ACC112 (cell line): ENCODE measurements at regions not wholly inside any gene's neighbourhood (a gene's known extent, or its start where the extent isn't known, plus 50 kb on each side); places are given as distances from the start of the nearest gene placed in this dataset.

ENCODE experiments used
- H2AFZ ChIP-seq: fragments of 200-600 bp; sonication (generic); one replicate; pipeline ENCODE4 v1.6.0; 2017; ENCODE audit warnings: antibody characterized with exemption, low read length; ENCODE audit not compliant: unreplicated experiment
- H3K27ac ChIP-seq: fragments of 200-600 bp; sonication (generic); 2 replicates; pipeline ENCODE4 v1.5.1; 2014; ENCODE audit warnings: low read depth, mild to moderate bottlenecking, antibody characterized with exemption, low read length, moderate library complexity
- H3K27me3 ChIP-seq: fragments of 200-600 bp; sonication (generic); 2 replicates; pipeline ENCODE4 v1.6.1; 2014; ENCODE audit warnings: mild to moderate bottlenecking, antibody characterized with exemption, low read length, moderate library complexity, mixed read lengths; ENCODE audit not compliant: insufficient read depth
- H3K36me3 ChIP-seq: fragments of 200-600 bp; sonication (generic); 2 replicates; pipeline ENCODE4 v1.6.1; 2016; ENCODE audit warnings: mild to moderate bottlenecking, antibody characterized with exemption, low read length, moderate library complexity, mixed read lengths; ENCODE audit not compliant: insufficient read depth
- H3K4me1 ChIP-seq: fragments of 200-600 bp; sonication (generic); one replicate; pipeline ENCODE4 v1.6.1; 2016; ENCODE audit warnings: low read length, mixed read lengths; ENCODE audit not compliant: insufficient read depth, unreplicated experiment, control insufficient read depth
- H3K4me3 ChIP-seq: fragments of 200-600 bp; sonication (generic); 2 replicates; pipeline ENCODE4 v1.5.1; 2014; ENCODE audit warnings: mild to moderate bottlenecking, low read depth, low read length
- H3K79me2 ChIP-seq: fragments of 200-600 bp; sonication (generic); one replicate; pipeline ENCODE4 v1.6.0; 2016; ENCODE audit warnings: low read length; ENCODE audit not compliant: control insufficient read depth, unreplicated experiment, insufficient read depth

DNA sequence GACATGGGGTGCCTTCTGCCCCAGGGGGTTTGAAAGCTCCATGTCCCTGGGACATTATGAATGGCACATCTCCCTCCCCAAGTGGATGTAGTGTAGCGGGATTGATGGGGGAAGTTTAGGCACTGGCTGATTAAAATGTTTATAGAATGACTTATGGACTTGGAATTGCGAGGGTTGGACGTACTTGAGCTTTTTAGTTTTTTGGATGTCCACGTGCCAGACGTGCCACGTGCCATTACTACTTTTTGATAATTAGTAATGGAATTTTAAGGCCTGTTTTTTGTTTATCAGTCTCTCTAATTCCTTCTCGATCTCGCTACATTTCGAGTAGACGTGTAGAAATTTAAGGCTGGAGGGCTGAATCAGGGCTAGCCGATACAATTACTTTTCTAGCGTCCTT lies 162.8 kb downstream of the TBXT start:
- Histone ChIP-seq H3K79me2 (no peaks in the 10 kb centered on the region), H3K27ac (peak overlapping the region; percentile 81; the same call in 1 of the 2 replicates), H3K4me3 (no peak overlapping the region), H2AFZ (no peak overlapping the region), H3K4me1 (peaks cover 27% of the 10 kb centered on the region), H3K27me3 (peaks cover 7% of the 10 kb centered on the region; the same call in 1 of the 2 replicates), H3K36me3 (no peaks in the 10 kb centered on the region)

DNA sequence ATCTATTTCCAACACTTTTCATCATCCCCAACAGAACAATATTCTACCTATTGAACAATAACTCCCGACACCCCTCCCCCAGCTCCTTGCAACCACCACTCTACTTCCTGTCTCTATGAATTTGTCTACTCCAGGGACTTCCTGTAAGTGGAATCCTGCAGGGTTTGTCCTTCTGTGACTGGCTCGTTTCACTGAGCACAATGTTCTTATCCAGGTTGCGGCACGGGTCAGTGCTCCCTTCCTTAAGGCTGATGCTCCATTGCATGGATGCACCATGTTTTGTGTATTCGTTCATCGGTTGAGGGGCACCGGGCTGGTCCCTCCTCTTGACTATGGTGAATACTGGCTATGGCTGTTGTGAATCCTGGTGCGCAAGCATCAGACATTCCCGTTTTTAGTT lies 163.2 kb downstream of the TBXT start:
- H3K36me3 ChIP-seq, result no peaks in the 10 kb centered on the region
- H2AFZ ChIP-seq, result no peak overlapping the region
- no peaks in the 10 kb centered on the region for H3K79me2 ChIP-seq
- no peak overlapping the region for H3K27ac ChIP-seq
- H3K4me1 ChIP-seq, result peaks cover 23% of the 10 kb centered on the region
- H3K27me3 ChIP-seq, result peaks cover 7% of the 10 kb centered on the region; the same call in 1 of the 2 replicates
- H3K4me3 ChIP-seq, result no peak overlapping the region

DNA sequence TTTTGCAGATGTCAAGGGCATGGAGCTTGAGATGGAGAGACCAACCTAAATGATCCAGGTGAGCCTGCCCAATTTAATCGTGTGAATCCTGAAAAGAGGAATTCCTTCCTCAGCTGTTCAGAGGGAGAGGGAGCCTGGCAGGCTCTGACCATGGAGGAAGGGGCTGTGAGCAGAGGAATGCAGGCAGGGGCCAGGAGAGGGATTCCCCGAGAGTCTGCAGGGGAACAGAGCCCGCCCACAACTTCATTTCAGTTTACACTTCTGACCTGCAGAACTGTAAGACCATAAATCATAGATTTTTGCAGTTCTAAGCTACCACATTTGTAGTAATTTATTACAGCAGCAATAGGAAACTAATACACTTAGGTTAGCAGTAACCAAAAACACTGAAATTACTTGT lies 164.1 kb downstream of the TBXT start:
- Histone ChIP-seq H2AFZ (no peak overlapping the region), H3K27me3 (peaks cover 5% of the 10 kb centered on the region; the same call in 1 of the 2 replicates), H3K79me2 (no peaks in the 10 kb centered on the region), H3K27ac (no peak overlapping the region), H3K4me1 (peaks cover 21% of the 10 kb centered on the region), H3K4me3 (no peak overlapping the region), H3K36me3 (no peaks in the 10 kb centered on the region)

DNA sequence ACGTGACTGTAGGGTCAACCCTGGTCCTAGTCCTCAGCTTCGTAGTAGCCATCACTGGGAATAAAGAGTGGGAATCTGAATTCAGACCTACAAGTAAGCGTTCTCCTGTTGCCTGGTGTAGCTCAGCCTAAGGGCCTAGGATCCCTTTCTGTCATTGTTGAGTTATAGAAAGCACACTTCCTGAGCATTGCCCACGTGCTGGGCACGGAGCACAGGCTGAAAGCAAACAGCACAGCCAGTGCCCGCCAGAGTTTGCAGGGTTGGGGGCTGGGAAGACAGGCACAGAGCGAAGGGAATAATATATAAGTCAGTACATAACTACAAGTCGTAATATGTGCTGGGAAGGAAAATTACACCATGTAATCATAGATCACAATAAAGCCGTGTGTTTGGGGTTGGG lies 166.3 kb downstream of the TBXT start:
- no peak overlapping the region for H3K4me3 ChIP-seq
- no peak overlapping the region for H3K27ac ChIP-seq
- H3K79me2 ChIP-seq, result no peaks in the 10 kb centered on the region
- no peaks in the 10 kb centered on the region for H3K27me3 ChIP-seq
- no peaks in the 10 kb centered on the region for H3K36me3 ChIP-seq
- peaks cover 6% of the 10 kb centered on the region for H3K4me1 ChIP-seq
- no peak overlapping the region for H2AFZ ChIP-seq

DNA sequence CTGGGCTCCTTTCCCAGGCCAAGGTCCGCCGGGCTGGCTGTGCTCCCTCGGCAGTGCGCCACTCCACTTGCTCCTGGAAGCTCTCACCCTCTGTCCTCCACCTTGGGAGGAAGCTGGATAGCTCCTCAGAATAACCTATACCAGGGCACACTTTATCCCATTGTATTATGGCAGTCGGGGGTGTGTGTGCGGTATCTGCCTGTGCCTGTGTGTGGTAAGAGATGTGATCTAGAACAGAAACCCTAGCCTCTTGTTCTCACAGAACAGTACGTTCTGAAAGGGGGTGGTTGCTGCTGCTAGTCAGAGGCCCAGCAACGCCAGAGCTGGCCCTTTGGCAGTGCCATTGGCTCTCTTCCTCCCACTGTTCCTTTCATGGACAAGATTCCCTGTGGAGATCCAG lies 168.4 kb downstream of the TBXT start:
- H3K36me3 ChIP-seq, result no peaks in the 10 kb centered on the region
- no peak overlapping the region for H3K4me3 ChIP-seq
- no peak overlapping the region for H3K27ac ChIP-seq
- no peaks in the 10 kb centered on the region for H3K79me2 ChIP-seq
- no peaks in the 10 kb centered on the region for H3K4me1 ChIP-seq
- no peaks in the 10 kb centered on the region for H3K27me3 ChIP-seq
- H2AFZ ChIP-seq, result no peak overlapping the region

DNA sequence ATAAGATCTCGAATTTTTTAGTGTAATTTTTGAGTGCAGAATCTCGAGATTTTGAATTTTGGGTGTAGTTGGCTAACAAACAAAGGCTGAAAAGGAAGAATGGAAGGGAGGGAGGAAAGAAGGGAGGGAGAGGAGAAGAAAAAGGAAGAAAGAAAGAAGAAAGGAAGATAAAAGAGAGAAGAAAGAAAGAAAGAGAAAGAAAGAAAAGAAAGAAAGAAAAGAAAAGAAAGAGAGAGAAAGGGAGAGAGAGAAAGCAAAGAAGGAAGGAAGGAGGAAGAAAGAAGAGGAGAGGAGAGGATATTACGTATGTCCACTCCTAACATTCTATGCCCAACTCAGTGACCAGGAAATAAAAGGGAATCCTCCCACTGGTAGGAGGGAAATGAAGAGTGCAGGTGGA lies 169.6 kb downstream of the TBXT start:
- no peaks in the 10 kb centered on the region for H3K36me3 ChIP-seq
- no peak overlapping the region for H2AFZ ChIP-seq
- no peak overlapping the region for H3K27ac ChIP-seq
- no peak overlapping the region for H3K4me3 ChIP-seq
- H3K4me1 ChIP-seq, result no peaks in the 10 kb centered on the region
- H3K79me2 ChIP-seq, result no peaks in the 10 kb centered on the region
- no peaks in the 10 kb centered on the region for H3K27me3 ChIP-seq

DNA sequence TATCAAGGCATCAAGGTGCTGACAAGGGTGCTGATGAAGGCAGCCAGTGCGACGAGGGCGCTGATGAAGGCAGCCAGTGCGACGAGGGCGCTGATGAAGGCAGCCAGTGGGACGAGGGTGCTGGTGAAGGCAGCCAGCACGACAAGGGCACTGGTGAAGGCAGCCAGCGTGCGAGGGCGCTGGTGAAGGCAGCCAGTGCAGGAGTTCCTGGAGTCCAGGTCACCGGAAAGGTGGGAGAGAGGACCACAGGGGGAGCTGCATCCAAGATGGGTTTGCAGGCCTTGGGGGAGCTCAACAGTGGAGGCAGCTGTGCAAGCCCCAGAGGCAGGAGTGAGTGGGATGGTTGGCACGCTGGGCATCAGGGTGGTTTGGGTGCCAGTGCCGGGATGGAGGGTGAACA lies 176.3 kb downstream of the TBXT start:
- peaks cover 42% of the 10 kb centered on the region for H3K27me3 ChIP-seq
- H3K4me1 ChIP-seq, result peaks cover 5% of the 10 kb centered on the region
- no peak overlapping the region for H3K27ac ChIP-seq
- no peak overlapping the region for H2AFZ ChIP-seq
- no peak overlapping the region for H3K4me3 ChIP-seq
- no peaks in the 10 kb centered on the region for H3K79me2 ChIP-seq
- no peaks in the 10 kb centered on the region for H3K36me3 ChIP-seq

DNA sequence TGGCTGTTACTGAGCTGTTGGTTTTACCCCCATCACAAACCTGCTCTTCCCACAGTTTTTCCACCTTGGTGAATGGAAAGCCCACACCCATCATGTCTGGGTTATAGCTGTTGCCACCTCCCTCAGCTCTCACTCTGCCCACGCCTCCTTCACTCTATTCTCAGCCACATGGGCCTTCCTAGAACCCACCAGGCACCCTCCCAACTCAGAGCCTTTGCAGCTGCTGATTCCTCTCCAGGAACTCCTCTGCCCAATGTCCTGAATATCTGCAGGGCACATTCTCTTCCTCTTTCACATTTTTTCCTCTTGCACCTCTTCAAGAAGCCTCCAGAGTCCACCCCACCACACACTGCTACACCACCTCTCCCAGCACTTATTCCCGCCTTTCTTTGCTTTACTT lies 177.4 kb downstream of the TBXT start:
- H3K4me1 ChIP-seq, result peaks cover 5% of the 10 kb centered on the region
- H3K27me3 ChIP-seq, result peaks cover 47% of the 10 kb centered on the region
- no peak overlapping the region for H3K4me3 ChIP-seq
- H2AFZ ChIP-seq, result no peak overlapping the region
- no peak overlapping the region for H3K27ac ChIP-seq
- H3K36me3 ChIP-seq, result no peaks in the 10 kb centered on the region
- no peaks in the 10 kb centered on the region for H3K79me2 ChIP-seq

DNA sequence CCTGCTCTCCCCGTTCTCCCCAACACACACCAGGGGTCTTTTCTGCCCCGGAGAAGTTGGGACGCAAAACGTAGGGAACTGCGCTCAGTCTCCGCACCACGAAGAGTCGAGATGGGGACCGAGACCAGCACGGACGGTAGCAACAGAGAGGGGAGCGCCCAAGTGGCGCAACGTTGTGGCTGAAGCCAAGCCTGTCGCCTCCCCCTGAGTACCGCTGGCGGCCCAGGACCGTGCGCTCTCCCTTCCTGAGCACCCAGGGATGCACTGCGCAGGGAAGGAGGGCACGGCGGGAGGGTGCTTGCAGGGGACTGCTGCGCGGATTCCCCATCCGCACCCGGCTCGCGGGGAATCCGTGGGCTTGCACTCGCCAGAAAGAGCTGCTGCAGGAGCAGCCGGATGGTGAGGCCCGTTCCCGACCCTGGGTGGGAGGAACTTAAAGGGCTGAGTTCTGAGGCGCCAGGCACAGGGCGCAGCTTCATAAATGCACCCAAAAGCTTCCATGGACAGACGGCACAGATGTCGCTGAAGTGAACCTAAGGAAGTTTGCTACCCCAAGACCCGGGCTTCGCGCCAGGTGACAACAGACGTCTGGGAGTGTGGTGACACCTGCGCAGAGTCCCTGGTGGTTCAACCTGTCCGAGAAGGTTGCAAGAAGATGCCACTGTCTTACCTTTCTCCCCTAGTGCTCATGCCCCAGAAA lies 178.7 kb downstream of the TBXT start:
- Histone ChIP-seq H2AFZ (peak overlapping the region; percentile 68), H3K27ac (peak overlapping the region; percentile 45; the same call in 1 of the 2 replicates), H3K4me1 (peaks cover 5% of the 10 kb centered on the region), H3K36me3 (no peaks in the 10 kb centered on the region), H3K79me2 (no peaks in the 10 kb centered on the region), H3K27me3 (peaks cover 47% of the 10 kb centered on the region), H3K4me3 (peak overlapping the region; percentile 91)

DNA sequence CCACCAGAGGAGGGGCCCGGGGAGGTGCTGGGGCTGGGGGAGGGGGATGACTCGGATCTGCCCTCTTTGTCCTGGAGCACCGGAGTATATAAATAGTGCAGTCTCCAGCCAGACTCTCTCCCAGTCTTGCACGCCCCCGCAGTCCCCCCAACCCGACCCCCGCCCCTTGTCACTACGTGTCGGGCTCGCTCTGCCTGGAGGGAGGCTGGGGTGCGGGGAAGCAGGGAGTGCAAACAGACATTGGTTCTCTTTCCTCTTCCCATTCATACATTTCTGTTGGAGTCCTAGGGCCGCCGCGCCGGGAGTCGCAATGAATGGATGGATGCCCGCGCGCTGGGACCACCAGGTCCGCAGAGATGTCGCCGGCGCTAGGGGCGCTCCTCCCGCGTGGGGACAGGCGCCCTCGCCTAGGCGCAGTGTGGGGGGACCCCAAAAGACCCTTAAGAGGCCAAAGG lies 179.3 kb downstream of the TBXT start:
- peak overlapping the region; percentile 45; the same call in 1 of the 2 replicates for H3K27ac ChIP-seq
- H3K4me3 ChIP-seq, result peak overlapping the region; percentile 91
- peaks cover 49% of the 10 kb centered on the region for H3K27me3 ChIP-seq

More for the DNA sequence above, 179.3 kb downstream of the TBXT start:
- no peaks in the 10 kb centered on the region for H3K79me2 ChIP-seq
- H3K36me3 ChIP-seq, result no peaks in the 10 kb centered on the region
- H3K4me1 ChIP-seq, result peaks cover 5% of the 10 kb centered on the region
- H2AFZ ChIP-seq, result peak overlapping the region; percentile 68
